ENCODE measurements at regions not wholly inside any gene's neighbourhood (a gene's known extent, or its start where the extent isn't known, plus 50 kb on each side); places are given as distances from the start of the nearest gene placed in this dataset.

GRCh38 chr7:52794621-52795020, 240.8 kb upstream of the POM121L12 start:
- POLR2A ChIA-PET: no interaction called here
- TF ChIP-seq L3MBTL2 (conservative IDR thresholded peaks at IDR 0.05): no peak
- TF ChIP-seq CTBP1 (IDR thresholded peaks at IDR 0.05; ENCODE audit: borderline replicate concordance): no peak
- TF ChIP-seq ZNF384 (IDR thresholded peaks at IDR 0.05): no peak
- TF ChIP-seq LEF1 (IDR thresholded peaks at IDR 0.05; ENCODE audit: borderline replicate concordance): no peak
- TF ChIP-seq FOXA1 (IDR thresholded peaks at IDR 0.05): no peak
- TF ChIP-seq ARNT (IDR thresholded peaks at IDR 0.05): no peak
- no peak for TF ChIP-seq FOXK2 (IDR thresholded peaks at IDR 0.05)
- TF ChIP-seq TARDBP (IDR thresholded peaks at IDR 0.05): no peak
- no peak for TF ChIP-seq FOXM1 (IDR thresholded peaks at IDR 0.05; ENCODE audit: borderline replicate concordance)
- no peak for TF ChIP-seq HDGF (IDR thresholded peaks at IDR 0.05; ENCODE audit: borderline replicate concordance)
- TF ChIP-seq SUZ12 (IDR thresholded peaks at IDR 0.05): no peak
- no peak for TF ChIP-seq BHLHE40 (IDR thresholded peaks at IDR 0.05; ENCODE audit: borderline replicate concordance)
- CTCF ChIA-PET: no interaction called here
- no peak for DNase-seq (ENCODE audit: extremely low spot score)

- POLR2A ChIA-PET: no interaction called here
- DNase-seq (ENCODE audit: extremely low spot score): no peak
- TF ChIP-seq FOXA1 (IDR thresholded peaks at IDR 0.05) (no peak), BHLHE40 (IDR thresholded peaks at IDR 0.05; ENCODE audit: borderline replicate concordance) (no peak), TARDBP (IDR thresholded peaks at IDR 0.05) (no peak), CTBP1 (IDR thresholded peaks at IDR 0.05; ENCODE audit: borderline replicate concordance) (no peak), HDGF (IDR thresholded peaks at IDR 0.05; ENCODE audit: borderline replicate concordance) (no peak), L3MBTL2 (conservative IDR thresholded peaks at IDR 0.05) (no peak)
- CTCF ChIA-PET: no interaction called here
These were observed 244.2 kb upstream of the POM121L12 start for GRCh38 chr7:52791176-52791700.

- TF ChIP-seq ELF4 (IDR thresholded peaks at IDR 0.05) (no peak), PKNOX1 (IDR thresholded peaks at IDR 0.05) (no peak), SUZ12 (IDR thresholded peaks at IDR 0.05) (no peak), ARNT (IDR thresholded peaks at IDR 0.05) (no peak), CTBP1 (IDR thresholded peaks at IDR 0.05; ENCODE audit: borderline replicate concordance) (no peak), LEF1 (IDR thresholded peaks at IDR 0.05; ENCODE audit: borderline replicate concordance) (no peak), FOXK2 (IDR thresholded peaks at IDR 0.05) (no peak), BHLHE40 (IDR thresholded peaks at IDR 0.05; ENCODE audit: borderline replicate concordance) (no peak)
- DNase-seq (ENCODE audit: extremely low spot score): no peak
- ChIA-PET CTCF (no interaction called here), POLR2A (no interaction called here)
These were observed 249.3 kb upstream of the POM121L12 start for GRCh38 chr7:52786174-52786573.

GRCh38 chr7:52782348-52782747, 253.1 kb upstream of the POM121L12 start:
- ChIA-PET POLR2A (no interaction called here), CTCF (no interaction called here)
- TF ChIP-seq HDGF (IDR thresholded peaks at IDR 0.05; ENCODE audit: borderline replicate concordance) (no peak), PKNOX1 (IDR thresholded peaks at IDR 0.05) (no peak), BHLHE40 (IDR thresholded peaks at IDR 0.05; ENCODE audit: borderline replicate concordance) (no peak), CTBP1 (IDR thresholded peaks at IDR 0.05; ENCODE audit: borderline replicate concordance) (no peak), ARNT (IDR thresholded peaks at IDR 0.05) (no peak)
- no peak for DNase-seq (ENCODE audit: extremely low spot score)

DNA sequence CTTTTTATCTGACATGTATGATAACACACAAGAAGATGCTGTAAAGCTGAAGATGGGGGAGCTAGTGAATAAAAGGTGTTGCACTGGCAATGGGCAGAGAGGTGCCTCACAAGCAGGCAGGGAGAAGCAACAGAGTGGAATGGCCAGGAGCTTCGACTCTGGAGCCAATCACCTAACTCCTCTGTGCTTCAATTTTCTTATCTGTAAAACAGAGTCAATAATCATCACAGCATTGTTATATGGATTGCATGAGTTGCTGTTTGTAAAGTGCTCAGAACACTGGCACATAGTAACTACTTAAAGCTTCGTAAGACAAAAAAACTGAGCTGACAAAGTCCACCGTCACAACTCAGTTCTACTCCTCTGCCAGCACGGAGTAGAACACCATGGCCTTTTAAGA, 254.2 kb upstream of the POM121L12 start:
- no peak for DNase-seq (ENCODE audit: extremely low spot score)
- POLR2A ChIA-PET: no interaction called here
- no peak for TF ChIP-seq FOXA1 (IDR thresholded peaks at IDR 0.05)
- no peak for TF ChIP-seq SUZ12 (IDR thresholded peaks at IDR 0.05)
- TF ChIP-seq SP1 (IDR thresholded peaks at IDR 0.05): no peak
- no peak for TF ChIP-seq ZNF384 (IDR thresholded peaks at IDR 0.05)
- no peak for TF ChIP-seq FOXK2 (IDR thresholded peaks at IDR 0.05)
- no peak for TF ChIP-seq BHLHE40 (IDR thresholded peaks at IDR 0.05; ENCODE audit: borderline replicate concordance)
- no peak for TF ChIP-seq L3MBTL2 (conservative IDR thresholded peaks at IDR 0.05)
- no peak for TF ChIP-seq PKNOX1 (IDR thresholded peaks at IDR 0.05)
- no peak for TF ChIP-seq FOXM1 (IDR thresholded peaks at IDR 0.05; ENCODE audit: borderline replicate concordance)
- TF ChIP-seq HDGF (IDR thresholded peaks at IDR 0.05; ENCODE audit: borderline replicate concordance): no peak
- TF ChIP-seq ARNT (IDR thresholded peaks at IDR 0.05): no peak
- CTCF ChIA-PET: no interaction called here

- no peak for DNase-seq (ENCODE audit: extremely low spot score)
- CTCF ChIA-PET: no interaction called here
- TF ChIP-seq HDGF (IDR thresholded peaks at IDR 0.05; ENCODE audit: borderline replicate concordance) (no peak), ARNT (IDR thresholded peaks at IDR 0.05) (no peak), ELF4 (IDR thresholded peaks at IDR 0.05) (no peak), FOXM1 (IDR thresholded peaks at IDR 0.05; ENCODE audit: borderline replicate concordance) (no peak), FOXA1 (IDR thresholded peaks at IDR 0.05) (no peak), TARDBP (IDR thresholded peaks at IDR 0.05) (no peak), BHLHE40 (IDR thresholded peaks at IDR 0.05; ENCODE audit: borderline replicate concordance) (no peak), FOXK2 (IDR thresholded peaks at IDR 0.05) (no peak), CTBP1 (IDR thresholded peaks at IDR 0.05; ENCODE audit: borderline replicate concordance) (no peak), NFRKB (IDR thresholded peaks at IDR 0.05) (no peak), SUZ12 (IDR thresholded peaks at IDR 0.05) (no peak), PKNOX1 (IDR thresholded peaks at IDR 0.05) (no peak), SP1 (IDR thresholded peaks at IDR 0.05) (no peak), LEF1 (IDR thresholded peaks at IDR 0.05; ENCODE audit: borderline replicate concordance) (no peak), ZNF384 (IDR thresholded peaks at IDR 0.05) (no peak)
- POLR2A ChIA-PET: no interaction called here
These were observed 256.4 kb upstream of the POM121L12 start for GRCh38 chr7:52779004-52779403.

Data from HEK293T (cell line).